HCT116 (cell line): ENCODE measurements at regions not wholly inside any gene's neighbourhood (a gene's known extent, or its start where the extent isn't known, plus 50 kb on each side); places are given as distances from the start of the nearest gene placed in this dataset.

Experiments used
- ATF3 ChIP-seq: IDR thresholded peaks from 2 replicates; pipeline ENCODE4 v1.6.1; 2012
- CTCF ChIP-seq, 3 experiments: fragments of 200-600 bp in 1 of 3; sonication (generic) in 1 of 3; IDR thresholded peaks in 2 of 3; conservative IDR thresholded peaks in 1 of 3; 2 replicates each; pipeline ENCODE4 v1.5.1; 2012 to 2017; ENCODE audit warnings: low read depth in 2 of 3, low read length in 2 of 3, antibody characterized with exemption in 1 of 3, borderline replicate concordance in 1 of 3, control low read depth in 1 of 3, mild to moderate bottlenecking in 1 of 3, mixed read lengths in 1 of 3, mixed run types in 1 of 3, moderate library complexity in 1 of 3; ENCODE audit not compliant: insufficient read depth in 1 of 3
- EZH2phosphoT487 ChIP-seq: fragments of 200-600 bp; IDR thresholded peaks from 2 replicates; pipeline ENCODE4 v1.6.1; 2018; ENCODE audit warnings: antibody characterized with exemption, borderline replicate concordance
- POLR2A ChIP-seq: IDR thresholded peaks from 2 replicates; pipeline ENCODE4 v1.7.0; 2011; ENCODE audit warnings: borderline replicate concordance; ENCODE audit not compliant: insufficient read depth, insufficient read length; ENCODE audit errors: extremely low read depth

DNA sequence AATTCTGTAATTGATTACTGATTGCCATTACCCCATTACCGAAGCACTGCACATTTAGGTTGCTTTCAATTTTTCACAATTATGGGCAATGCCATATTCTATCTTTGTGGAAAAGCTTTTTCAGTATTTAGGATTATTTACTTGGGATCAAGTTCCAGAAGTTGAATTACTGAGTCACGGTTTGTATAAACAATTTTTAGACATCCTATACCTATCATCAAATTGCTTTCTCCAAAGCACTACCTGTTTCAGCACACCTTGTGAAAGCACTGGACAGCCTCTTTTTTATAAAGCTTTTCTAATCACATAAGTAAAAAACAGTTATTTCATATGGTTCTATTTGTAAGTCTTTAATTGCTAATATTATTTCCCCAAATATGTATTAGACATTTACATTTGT is 221.5 kb upstream of the CAND1 start:
- TF ChIP-seq POLR2A (no peak), CTCF (IDR thresholded peaks at IDR 0.05 in 2 of 3, conservative IDR thresholded peaks at IDR 0.05 in 1 of 3; ENCODE audit: borderline replicate concordance in 1 of 3, insufficient read depth in 1 of 3, low read depth in 2 of 3, low read length in 2 of 3) (no peak), ATF3 (no peak), EZH2phosphoT487 (no peak)
